ENCODE measurements at regions not wholly inside any gene's neighbourhood (a gene's known extent, or its start where the extent isn't known, plus 50 kb on each side); places are given as distances from the start of the nearest gene placed in this dataset.

DNA sequence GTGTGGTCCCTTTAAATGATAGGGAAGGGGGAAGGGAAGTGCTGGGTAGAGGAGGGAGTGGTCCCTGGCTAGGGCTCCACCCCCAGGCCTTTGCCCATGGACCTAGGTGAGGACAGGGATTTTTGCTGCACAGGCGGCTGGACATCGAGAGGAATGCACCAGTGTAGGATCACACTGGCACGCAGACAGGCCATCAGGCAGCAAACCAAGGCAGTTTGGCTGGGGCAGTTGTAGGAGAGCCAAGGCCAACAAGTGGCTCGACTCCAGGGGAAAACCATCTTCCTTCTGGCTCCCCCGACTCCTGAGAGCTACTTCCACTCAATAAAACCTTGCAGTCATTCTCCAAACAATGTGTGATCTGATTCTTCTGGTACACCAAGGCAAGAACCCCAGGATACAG, 402.0 kb upstream of the LRRTM1 start:
- CTCF ChIA-PET = no interaction called here

DNA sequence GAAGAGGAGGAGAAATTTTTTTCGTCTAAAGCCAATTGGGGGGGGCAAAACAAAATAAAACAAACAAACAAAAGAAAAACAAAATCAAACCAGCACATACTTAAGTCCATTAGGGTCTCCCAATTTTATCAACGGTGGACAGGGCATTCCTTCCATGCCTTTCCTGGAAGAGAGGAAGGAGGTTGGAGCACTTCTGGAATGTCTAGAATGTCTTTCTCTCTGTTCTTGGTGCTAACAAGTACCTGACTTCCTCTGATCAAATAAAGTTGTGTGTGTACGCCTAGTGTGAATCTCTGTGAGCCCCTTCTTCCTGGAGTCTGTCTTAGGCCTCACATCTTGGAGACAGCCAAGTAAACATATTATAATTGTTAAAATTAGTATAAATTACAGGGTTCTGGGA, 399.0 kb upstream of the LRRTM1 start:
- Mint-ChIP-seq H3K4me1 (ENCODE audit: low read depth) (no peaks in the 10 kb centered on the region), H3K27me3 (no peaks in the 10 kb centered on the region)

More for the DNA sequence above, 402.0 kb upstream of the LRRTM1 start:
- Mint-ChIP-seq H3K4me1 (ENCODE audit: low read depth) (no peaks in the 10 kb centered on the region), H3K36me3 (ENCODE audit: low read depth) (no peaks in the 10 kb centered on the region), H3K27me3 (no peaks in the 10 kb centered on the region), H3K9me3 (peaks cover 13% of the 10 kb centered on the region), H3K4me3 (no peak overlapping the region), H3K27ac (no peak overlapping the region)
- H3K36me3 ChIP-seq (ENCODE audit: insufficient read depth, low read length) = no peaks in the 10 kb centered on the region
- ATAC-seq (ENCODE audit: poor library complexity) (no peak), DNase-seq (no peak)
- H3K27ac ChIP-seq (ENCODE audit: low read depth in 1 of 2, low read length in 2 of 2) = no peak overlapping the region
- H3K4me3 ChIP-seq (ENCODE audit: low read length) = no peak overlapping the region
- H3K9me3 ChIP-seq (ENCODE audit: control insufficient read depth in 1 of 2, insufficient read depth in 1 of 2, low read length in 2 of 2) = peaks cover 0 to 12% of the 10 kb centered on the region in 2 experiments
- H3K27me3 ChIP-seq (ENCODE audit: control insufficient read depth in 1 of 2, insufficient read depth in 2 of 2, low read length in 2 of 2) = no peaks in the 10 kb centered on the region
- TF ChIP-seq, protein P1, sequence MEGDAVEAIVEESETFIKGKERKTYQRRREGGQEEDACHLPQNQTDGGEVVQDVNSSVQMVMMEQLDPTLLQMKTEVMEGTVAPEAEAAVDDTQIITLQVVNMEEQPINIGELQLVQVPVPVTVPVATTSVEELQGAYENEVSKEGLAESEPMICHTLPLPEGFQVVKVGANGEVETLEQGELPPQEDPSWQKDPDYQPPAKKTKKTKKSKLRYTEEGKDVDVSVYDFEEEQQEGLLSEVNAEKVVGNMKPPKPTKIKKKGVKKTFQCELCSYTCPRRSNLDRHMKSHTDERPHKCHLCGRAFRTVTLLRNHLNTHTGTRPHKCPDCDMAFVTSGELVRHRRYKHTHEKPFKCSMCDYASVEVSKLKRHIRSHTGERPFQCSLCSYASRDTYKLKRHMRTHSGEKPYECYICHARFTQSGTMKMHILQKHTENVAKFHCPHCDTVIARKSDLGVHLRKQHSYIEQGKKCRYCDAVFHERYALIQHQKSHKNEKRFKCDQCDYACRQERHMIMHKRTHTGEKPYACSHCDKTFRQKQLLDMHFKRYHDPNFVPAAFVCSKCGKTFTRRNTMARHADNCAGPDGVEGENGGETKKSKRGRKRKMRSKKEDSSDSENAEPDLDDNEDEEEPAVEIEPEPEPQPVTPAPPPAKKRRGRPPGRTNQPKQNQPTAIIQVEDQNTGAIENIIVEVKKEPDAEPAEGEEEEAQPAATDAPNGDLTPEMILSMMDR (IDR thresholded peaks at IDR 0.05) = no peak
- H3K4me1 ChIP-seq (ENCODE audit: insufficient read depth, low read length) = no peaks in the 10 kb centered on the region
- POLR2A ChIA-PET = no interaction called here
- intact Hi-C loops (cut with DNase I, micrococcal nuclease) = no loop called here

DNA sequence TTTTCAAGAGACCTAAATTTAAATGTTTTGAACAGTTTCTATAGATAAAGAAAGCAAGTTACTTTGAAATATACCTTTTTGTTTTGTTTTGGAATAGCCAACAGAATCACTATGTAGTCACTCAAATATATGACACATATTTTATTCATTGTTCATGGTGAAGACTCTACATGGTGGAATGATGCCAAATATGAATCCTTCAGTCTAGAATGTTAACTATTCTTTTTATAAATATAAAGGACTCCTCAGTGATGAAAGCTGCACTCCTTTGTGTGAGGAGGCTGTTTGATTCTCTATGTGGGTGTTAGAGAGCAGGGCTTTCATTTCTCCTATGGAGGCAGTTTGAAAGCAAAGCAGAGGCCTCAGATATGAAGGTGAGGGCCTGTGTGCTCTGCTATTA, 396.4 kb upstream of the LRRTM1 start:
- Mint-ChIP-seq H3K27ac (no peak overlapping the region), H3K36me3 (ENCODE audit: low read depth) (no peaks in the 10 kb centered on the region), H3K9me3 (peaks cover 13% of the 10 kb centered on the region), H3K4me3 (no peak overlapping the region), H3K27me3 (no peaks in the 10 kb centered on the region), H3K4me1 (ENCODE audit: low read depth) (no peaks in the 10 kb centered on the region)
- no peaks in the 10 kb centered on the region for H3K9me3 ChIP-seq (ENCODE audit: control insufficient read depth in 1 of 2, insufficient read depth in 1 of 2, low read length in 2 of 2)
- DNase-seq = no peak
- CTCF ChIA-PET = no interaction called here
- POLR2A ChIA-PET = no interaction called here
- no peak overlapping the region for H3K27ac ChIP-seq (ENCODE audit: low read depth in 1 of 2, low read length in 2 of 2)
- H3K27me3 ChIP-seq (ENCODE audit: control insufficient read depth in 1 of 2, insufficient read depth in 2 of 2, low read length in 2 of 2) = no peaks in the 10 kb centered on the region
- H3K4me3 ChIP-seq (ENCODE audit: low read length) = no peak overlapping the region
- ATAC-seq (ENCODE audit: poor library complexity) = no peak
- no peaks in the 10 kb centered on the region for H3K36me3 ChIP-seq (ENCODE audit: insufficient read depth, low read length)
- intact Hi-C loops (cut with DNase I, micrococcal nuclease) = no loop called here
- H3K4me1 ChIP-seq (ENCODE audit: insufficient read depth, low read length) = no peaks in the 10 kb centered on the region
- TF ChIP-seq, protein P1 (IDR thresholded peaks at IDR 0.05) = no peak

More for the DNA sequence above, 399.0 kb upstream of the LRRTM1 start:
- Histone ChIP-seq H3K4me3 (ENCODE audit: low read length) (no peak overlapping the region), H3K4me1 (ENCODE audit: insufficient read depth, low read length) (no peaks in the 10 kb centered on the region), H3K36me3 (ENCODE audit: insufficient read depth, low read length) (no peaks in the 10 kb centered on the region), H3K9me3 (ENCODE audit: control insufficient read depth in 1 of 2, insufficient read depth in 1 of 2, low read length in 2 of 2) (peaks cover 0 to 8% of the 10 kb centered on the region in 2 experiments), H3K27ac (ENCODE audit: low read depth in 1 of 2, low read length in 2 of 2) (no peak overlapping the region), H3K27me3 (ENCODE audit: control insufficient read depth in 1 of 2, insufficient read depth in 2 of 2, low read length in 2 of 2) (no peaks in the 10 kb centered on the region)
- ChIA-PET POLR2A (no interaction called here), CTCF (no interaction called here)
- no peak for DNase-seq
- no peak overlapping the region for H3K27ac Mint-ChIP-seq
- intact Hi-C loops (cut with DNase I, micrococcal nuclease) = no loop called here
- TF ChIP-seq, protein P1 (IDR thresholded peaks at IDR 0.05) = no peak
- ATAC-seq (ENCODE audit: poor library complexity) = no peak
- H3K9me3 Mint-ChIP-seq = peaks cover 13% of the 10 kb centered on the region
- H3K4me3 Mint-ChIP-seq = no peak overlapping the region
- no peaks in the 10 kb centered on the region for H3K36me3 Mint-ChIP-seq (ENCODE audit: low read depth)
